Tibial nerve (tissue), 3 donors: ENCODE measurements at regions not wholly inside any gene's neighbourhood (a gene's known extent, or its start where the extent isn't known, plus 50 kb on each side); places are given as distances from the start of the nearest gene placed in this dataset.

Experiments used
- CTCF ChIP-seq, 5 experiments: fragments of 200-600 bp in 3 of 5; fragments of 450-650 bp in 2 of 5; sonication (generic) in 3 of 5; IDR thresholded peaks; one replicate each; pipeline ENCODE4 v1.5.1; 2016 to 2019; ENCODE audit warnings: antibody characterized with exemption in 5 of 5, mild to moderate bottlenecking in 3 of 5, moderate library complexity in 2 of 5
- POLR2A ChIP-seq, 2 donors: fragments of 450-650 bp; IDR thresholded peaks; one replicate each; pipeline ENCODE4 v1.6.1; 2017; ENCODE audit warnings: antibody characterized with exemption in 2 of 2, mild to moderate bottlenecking in 2 of 2, moderate library complexity in 2 of 2

GRCh38 chr2:4898706-4899105 is 793.5 kb upstream of the SOX11 start:
- no peak for TF ChIP-seq CTCF (IDR thresholded peaks at IDR 0.05)
- TF ChIP-seq POLR2A (IDR thresholded peaks at IDR 0.05), result no peak
